ENCODE measurements at regions not wholly inside any gene's neighbourhood (a gene's known extent, or its start where the extent isn't known, plus 50 kb on each side); places are given as distances from the start of the nearest gene placed in this dataset.

DNA sequence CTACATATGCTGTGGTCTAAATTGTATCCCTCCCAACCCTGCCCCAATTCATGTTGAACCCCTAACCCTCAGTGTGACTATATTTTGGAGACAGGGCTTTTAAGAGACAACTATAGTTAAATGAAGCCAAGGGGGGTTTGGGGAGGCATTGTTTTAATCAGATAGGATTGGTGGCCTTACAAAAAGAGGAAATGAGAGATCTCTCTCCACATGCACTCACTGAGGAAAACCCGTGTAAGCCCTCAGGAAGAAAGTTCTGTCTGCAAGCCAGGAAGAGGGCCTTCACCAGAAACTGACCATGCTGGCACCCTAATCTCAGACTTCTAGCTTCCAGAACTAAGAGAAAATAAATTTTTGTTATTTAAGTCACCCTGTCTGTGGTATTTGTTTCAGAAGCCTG lies 276.7 kb downstream of the KIF20B start:
- TF ChIP-seq POLR2AphosphoS5 (IDR thresholded peaks at IDR 0.05) (no peak), CTCF (IDR thresholded peaks at IDR 0.05) (no peak)

Measured in sigmoid colon (tissue), 4 donors.